Heart left ventricle (tissue), 16 donors: ENCODE measurements at regions not wholly inside any gene's neighbourhood (a gene's known extent, or its start where the extent isn't known, plus 50 kb on each side); places are given as distances from the start of the nearest gene placed in this dataset.

Source experiments
- ATAC-seq, 4 donors: fragments of 200-7000 bp; cut with Tn5 transposase; one replicate each; pipeline ENCODE4 v1.9.1; 2020 to 2022; ENCODE audit warnings: moderate library complexity in 4 of 4, mild to moderate bottlenecking in 3 of 4, moderate number of reproducible peaks in 1 of 4
- DNase-seq, 5 donors: peaks; one replicate each; pipeline ENCODE4 v3.0.0-alpha.2; 2020
- H3K27ac ChIP-seq, 12 donors: fragments of 200-600 bp; sonication (generic) in 4 of 12; one replicate each; pipeline versions ENCODE4 v1.5.0 to v1.8.0; 2016 to 2022; ENCODE audit warnings: mild to moderate bottlenecking in 2 of 12
- H3K27me3 ChIP-seq, 9 donors: fragments of 200-600 bp; sonication (generic) in 2 of 9; one replicate each; pipeline versions ENCODE4 v1.5.1 to v1.8.0; 2016 to 2022; ENCODE audit warnings: mild to moderate bottlenecking in 3 of 9
- H3K36me3 ChIP-seq, 9 donors: fragments of 200-600 bp; sonication (generic) in 2 of 9; one replicate each; pipeline versions ENCODE4 v1.5.0 to v1.8.0; 2018 to 2022; ENCODE audit warnings: mild to moderate bottlenecking in 2 of 9
- H3K4me1 ChIP-seq, 12 donors: fragments of 200-600 bp; sonication (generic) in 4 of 12; one replicate each; pipeline versions ENCODE4 v1.5.0 to v1.8.0; 2016 to 2022; ENCODE audit warnings: mild to moderate bottlenecking in 3 of 12
- H3K4me3 ChIP-seq, 12 donors: fragments of 200-600 bp; sonication (generic) in 4 of 12; one replicate each; pipeline versions ENCODE4 v1.5.0 to v1.8.0; 2017 to 2022; ENCODE audit warnings: mild to moderate bottlenecking in 9 of 12, moderate library complexity in 4 of 12
- H3K9me3 ChIP-seq, 12 donors: fragments of 200-600 bp; sonication (generic) in 4 of 12; one replicate each; pipeline versions ENCODE4 v1.5.0 to v1.8.0; 2016 to 2022; ENCODE audit warnings: mild to moderate bottlenecking in 1 of 12
- POLR2A ChIP-seq, 2 donors: fragments of 450-650 bp; IDR thresholded peaks; one replicate each; pipeline ENCODE4 v1.6.1; 2017; ENCODE audit warnings: antibody characterized with exemption in 2 of 2, mild to moderate bottlenecking in 2 of 2, moderate library complexity in 2 of 2
- WGBS, 4 donors: extraction: QIAGEN DNeasy Blood & Tissue Kit in 2 of 4; methylation state at CpG; one replicate each; pipeline versions ENCODE4 v1.1.5 to v1.1.7; 2013 to 2018; 5-methylcytosine and 5-hydroxymethylcytosine counted together
- intact Hi-C, 10 donors: fragments of 100-400 bp; cut with DNase I; formaldehyde crosslinking; loops; one replicate each; pipeline versions ENCODE4 v1.11.1 to v1.14.2; 2022
- microRNA counts, 2 donors: library from miRNA; unstranded; fragments of <30 nt; microRNA quantifications; one replicate each; lab custom pipeline; 2016
- microRNA-seq, 4 donors: library from miRNA; unstranded; fragments of <30 nt; microRNA quantifications; one replicate each; pipeline versions ENCODE4 to v1.2.0, GENCODE V29; 2017 to 2020
- TF ChIP-seq, protein P1 (sequence below), 12 donors: fragments of 200-600 bp; sonication (generic) in 4 of 12; IDR thresholded peaks; one replicate each; pipeline versions ENCODE4 v1.5.0 to v1.8.0; 2018 to 2022; ENCODE audit warnings: antibody characterized with exemption in 12 of 12, mild to moderate bottlenecking in 5 of 12
- donor health status: ischemic (EF 13 %, LVEDD 7.1; RV severe dilation, severe dysfunction).
- donor health status: healthy with polysubstance abuse.
- donor health status: DM: no; HTN: yes; CAD: no.
- donor health status: DM: no; HTN: no; CAD: no.
- donor health status: ischemic (EF 25% LVEDD 6.9; RV normal size, moderate dysfunction).
- donor health status: ischemic (EF 25% LVEDD 5.7; RV mildly dilated, moderate dysfunction).
- donor health status: healthy.
- donor health status: DM: yes; HTN: yes; CAD: no.
- donor health status: ischemic (EF 35%, LVEDD 5.7; RV mildly dilated, moderate dysfunction).
- donor health status: nonischemic (EF 11% LVEDD 7.7; RV severe dilation, severe dysfunction).
- donor health status: DM: yes; HTN: yes; CAD: no.
- donor health status: PGD.
- donor health status: ischemic (EF 29% LVEDD 5.4; RV normal size, mild dysfunction).
- donor health status: nonischemic (EF 23%, LVEDD 6.1; RV moderate dilation, normal function).

DNA sequence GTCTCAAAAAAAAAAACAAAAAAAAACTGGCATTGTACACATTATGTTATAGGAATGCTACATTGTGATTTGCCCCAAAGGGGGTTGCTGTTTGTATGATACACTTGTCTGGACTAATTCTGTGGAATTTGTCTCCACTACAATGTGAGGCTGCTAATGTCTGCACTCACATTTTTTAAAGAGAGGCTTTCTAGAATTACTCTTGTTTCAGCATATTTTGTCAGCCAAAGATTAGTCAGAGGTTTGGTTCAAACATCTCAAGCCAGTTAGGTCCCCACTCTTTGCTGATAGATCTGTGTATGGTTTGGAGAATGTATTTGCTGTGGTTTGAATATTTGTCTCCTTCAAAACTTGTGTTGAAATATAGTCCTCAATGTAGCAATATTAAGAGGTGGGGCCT is 59.3 kb upstream of the ZNF169 start:
- TF ChIP-seq POLR2A (IDR thresholded peaks at IDR 0.05): no peak
- peaks cover 0 to 17% (median 6%) of the 10 kb centered on the region in 9 donors for H3K36me3 ChIP-seq
- intact Hi-C loops: no loop called here
- H3K27me3 ChIP-seq: no peaks in the 10 kb centered on the region
- peaks cover 0 to 30% (median 15%) of the 10 kb centered on the region in 12 donors for H3K9me3 ChIP-seq
- H3K27ac ChIP-seq: no peak overlapping the region
- ATAC-seq (no peak), DNase-seq (no peak)
- no peak overlapping the region for H3K4me3 ChIP-seq
- peaks cover 0 to 4% (median 0%) of the 10 kb centered on the region in 12 donors for H3K4me1 ChIP-seq

GRCh38 chr9:94204174-94204573 is 54.9 kb upstream of the ZNF169 start:
- Histone ChIP-seq H3K36me3 (peaks cover 0 to 6% (median 0%) of the 10 kb centered on the region in 9 donors), H3K27me3 (no peaks in the 10 kb centered on the region), H3K4me3 (no peak overlapping the region), H3K4me1 (peaks cover 0 to 4% (median 0%) of the 10 kb centered on the region in 12 donors), H3K27ac (no peak overlapping the region), H3K9me3 (peaks cover 0 to 11% (median 0%) of the 10 kb centered on the region in 12 donors)
- ATAC-seq: no peak
- no peak for TF ChIP-seq POLR2A (IDR thresholded peaks at IDR 0.05)
- TF ChIP-seq, protein P1, sequence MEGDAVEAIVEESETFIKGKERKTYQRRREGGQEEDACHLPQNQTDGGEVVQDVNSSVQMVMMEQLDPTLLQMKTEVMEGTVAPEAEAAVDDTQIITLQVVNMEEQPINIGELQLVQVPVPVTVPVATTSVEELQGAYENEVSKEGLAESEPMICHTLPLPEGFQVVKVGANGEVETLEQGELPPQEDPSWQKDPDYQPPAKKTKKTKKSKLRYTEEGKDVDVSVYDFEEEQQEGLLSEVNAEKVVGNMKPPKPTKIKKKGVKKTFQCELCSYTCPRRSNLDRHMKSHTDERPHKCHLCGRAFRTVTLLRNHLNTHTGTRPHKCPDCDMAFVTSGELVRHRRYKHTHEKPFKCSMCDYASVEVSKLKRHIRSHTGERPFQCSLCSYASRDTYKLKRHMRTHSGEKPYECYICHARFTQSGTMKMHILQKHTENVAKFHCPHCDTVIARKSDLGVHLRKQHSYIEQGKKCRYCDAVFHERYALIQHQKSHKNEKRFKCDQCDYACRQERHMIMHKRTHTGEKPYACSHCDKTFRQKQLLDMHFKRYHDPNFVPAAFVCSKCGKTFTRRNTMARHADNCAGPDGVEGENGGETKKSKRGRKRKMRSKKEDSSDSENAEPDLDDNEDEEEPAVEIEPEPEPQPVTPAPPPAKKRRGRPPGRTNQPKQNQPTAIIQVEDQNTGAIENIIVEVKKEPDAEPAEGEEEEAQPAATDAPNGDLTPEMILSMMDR (IDR thresholded peaks at IDR 0.05): no peak
- intact Hi-C loops: no loop called here
- DNase-seq: no peak
- 68 to 71% (median 69%) methylated on average over 4 of the region's 4 CpGs for WGBS, 4 donors

GRCh38 chr9:94207781-94208180 is 51.3 kb upstream of the ZNF169 start:
- Histone ChIP-seq H3K9me3 (peaks cover 0 to 11% (median 0%) of the 10 kb centered on the region in 12 donors), H3K4me1 (no peaks in the 10 kb centered on the region), H3K27me3 (no peaks in the 10 kb centered on the region), H3K27ac (no peak overlapping the region), H3K36me3 (no peaks in the 10 kb centered on the region), H3K4me3 (no peak overlapping the region)
- intact Hi-C loops: loop anchor here in 1 of 10 donors (1.0 kb wide), 1 partner anchor 27 kb away; no protein-coding TSS in a partner anchor
- TF ChIP-seq, protein P1 (IDR thresholded peaks at IDR 0.05): no peak
- no peak for TF ChIP-seq POLR2A (IDR thresholded peaks at IDR 0.05)
- 90 to 95% (median 94%) methylated on average over 1 of the region's 1 CpG for WGBS, 4 donors
- no peak for DNase-seq
- ATAC-seq: no peak

MicroRNAs encoded in the stretch of these regions (microRNA counts, 767-probe panel; counts per million panel counts)
- microRNA hsa-let-7d-5p (lab: Ali Mortazavi, UCI) (5,726 to 5,731 counts per million in 2 donors), microRNA hsa-let-7f-5p (lab: Ali Mortazavi, UCI) (5,123 to 5,243 counts per million in 2 donors)

Small RNA genes lying in the stretch of these regions (microRNA-seq; reads per million reads assigned to microRNA genes)
- gene MIRLET7A1 (147 to 675 (median 256) reads per million in 4 donors), gene MIRLET7D (5,560 to 20,016 (median 12,401) reads per million in 4 donors), gene MIRLET7F1 (137 to 727 (median 291) reads per million in 4 donors)
